Left renal pelvis (tissue), 4 donors: ENCODE measurements at regions not wholly inside any gene's neighbourhood (a gene's known extent, or its start where the extent isn't known, plus 50 kb on each side); places are given as distances from the start of the nearest gene placed in this dataset.
A peak's percentile ranks its signal among the peaks of the same experiment; 100 is the strongest.
"Not testable (repeated sequence)": the region's sequence is repeated elsewhere in the genome, so short reads cannot be mapped to it uniquely, and the experiment has no call there.

Source experiments
- DNase-seq, 4 donors: peaks; one replicate each; pipeline ENCODE4 v3.0.0-alpha.2; 2013; ENCODE audit warnings: low read depth in 4 of 4, low spot score in 3 of 4

- no peak for DNase-seq
These were observed 133.4 kb downstream of the SLC1A3 start for GRCh38 chr5:36739751-36740221.

GRCh38 chr5:36740259-36740898 is 134.0 kb downstream of the SLC1A3 start:
- no peak for DNase-seq

- DNase-seq: no peak
These were observed 134.7 kb downstream of the SLC1A3 start for GRCh38 chr5:36741128-36741527.

- peak in 1 of 4 donors; percentile 57 for DNase-seq
These were observed 132.4 kb upstream of the NIPBL start for GRCh38 chr5:36743891-36744772.

- DNase-seq: peak; percentile 71 to 82 (median 76)
These were observed 131.6 kb upstream of the NIPBL start for GRCh38 chr5:36744773-36745589.

GRCh38 chr5:36747794-36748193 is 128.8 kb upstream of the NIPBL start:
- DNase-seq: not testable (repeated sequence)

- DNase-seq: no peak
These were observed 124.7 kb upstream of the NIPBL start for GRCh38 chr5:36751886-36752285.

- no peak for DNase-seq
These were observed 121.2 kb upstream of the NIPBL start for GRCh38 chr5:36755342-36755741.

- no peak for DNase-seq
These were observed 120.6 kb upstream of the NIPBL start for GRCh38 chr5:36755920-36756488.

- DNase-seq: no peak
These were observed 119.7 kb upstream of the NIPBL start for GRCh38 chr5:36756848-36757247.

- no peak for DNase-seq
These were observed 117.5 kb upstream of the NIPBL start for GRCh38 chr5:36759117-36759516.

GRCh38 chr5:36763454-36763853 is 113.1 kb upstream of the NIPBL start:
- DNase-seq: no peak

- no peak for DNase-seq
These were observed 110.7 kb upstream of the NIPBL start for GRCh38 chr5:36765876-36766275.

- DNase-seq: no peak
These were observed 109.6 kb upstream of the NIPBL start for GRCh38 chr5:36766981-36767380.

GRCh38 chr5:36768450-36768849 is 108.1 kb upstream of the NIPBL start:
- no peak for DNase-seq

GRCh38 chr5:36769129-36769770 is 107.3 kb upstream of the NIPBL start:
- no peak for DNase-seq

- no peak for DNase-seq
These were observed 106.4 kb upstream of the NIPBL start for GRCh38 chr5:36770125-36770524.

- no peak for DNase-seq
These were observed 104.1 kb upstream of the NIPBL start for GRCh38 chr5:36772276-36773140.

- DNase-seq: peak in 1 of 4 donors; percentile 19
These were observed 99.3 kb upstream of the NIPBL start for GRCh38 chr5:36777105-36777757.
